NCI-H748 (cell line): ENCODE measurements at regions not wholly inside any gene's neighbourhood (a gene's known extent, or its start where the extent isn't known, plus 50 kb on each side); places are given as distances from the start of the nearest gene placed in this dataset.

ENCODE experiments used
- DNase-seq: peaks from one replicate; lab custom pipeline; 2025; ENCODE audit not compliant: unreplicated experiment; lab: John Stamatoyannopoulos, UW

GRCh38 chr7:42987648-42988214, 55.6 kb downstream of the MRPL32 start:
- DNase-seq, result no peak

- DNase-seq, result no peak
Observed at GRCh38 chr7:42991024-42991423, 58.8 kb downstream of the MRPL32 start.

GRCh38 chr7:42991913-42992591, 59.9 kb downstream of the MRPL32 start:
- no peak for DNase-seq

GRCh38 chr7:42993038-42993437, 60.9 kb downstream of the MRPL32 start:
- no peak for DNase-seq

- DNase-seq, result no peak
Observed at GRCh38 chr7:42994096-42994495, 61.9 kb downstream of the MRPL32 start.

- no peak for DNase-seq
Observed at GRCh38 chr7:42997611-42998010, 65.4 kb downstream of the MRPL32 start.

GRCh38 chr7:43004082-43004481, 71.9 kb downstream of the MRPL32 start:
- DNase-seq, result no peak

GRCh38 chr7:43006008-43006407, 73.8 kb downstream of the MRPL32 start:
- DNase-seq, result no peak

GRCh38 chr7:43010061-43010460, 77.9 kb downstream of the MRPL32 start:
- DNase-seq, result no peak

GRCh38 chr7:43011879-43012278, 79.7 kb downstream of the MRPL32 start:
- DNase-seq, result no peak

- no peak for DNase-seq
Observed at GRCh38 chr7:43014406-43014805, 82.2 kb downstream of the MRPL32 start.

- DNase-seq, result no peak
Observed at GRCh38 chr7:43015301-43015700, 83.1 kb downstream of the MRPL32 start.

- no peak for DNase-seq
Observed at GRCh38 chr7:43018446-43018845, 86.3 kb downstream of the MRPL32 start.

GRCh38 chr7:43021431-43021830, 89.3 kb downstream of the MRPL32 start:
- DNase-seq, result no peak

- DNase-seq, result no peak
Observed at GRCh38 chr7:43022008-43022407, 89.8 kb downstream of the MRPL32 start.

GRCh38 chr7:43033369-43033768, 79.1 kb upstream of the HECW1 start:
- DNase-seq, result no peak

- no peak for DNase-seq
Observed at GRCh38 chr7:43034535-43035002, 77.9 kb upstream of the HECW1 start.

- no peak for DNase-seq
Observed at GRCh38 chr7:43037531-43037930, 74.9 kb upstream of the HECW1 start.

GRCh38 chr7:43038254-43038653, 74.2 kb upstream of the HECW1 start:
- no peak for DNase-seq

GRCh38 chr7:43039346-43039745, 73.1 kb upstream of the HECW1 start:
- DNase-seq, result peak; percentile 6

- DNase-seq, result no peak
Observed at GRCh38 chr7:43040461-43040860, 72.0 kb upstream of the HECW1 start.

- DNase-seq, result no peak
Observed at GRCh38 chr7:43041105-43041504, 71.3 kb upstream of the HECW1 start.

GRCh38 chr7:43041724-43042123, 70.7 kb upstream of the HECW1 start:
- DNase-seq, result no peak
